ENCODE measurements at regions not wholly inside any gene's neighbourhood (a gene's known extent, or its start where the extent isn't known, plus 50 kb on each side); places are given as distances from the start of the nearest gene placed in this dataset.
"Not testable (repeated sequence)": the region's sequence is repeated elsewhere in the genome, so short reads cannot be mapped to it uniquely, and the experiment has no call there.

DNA sequence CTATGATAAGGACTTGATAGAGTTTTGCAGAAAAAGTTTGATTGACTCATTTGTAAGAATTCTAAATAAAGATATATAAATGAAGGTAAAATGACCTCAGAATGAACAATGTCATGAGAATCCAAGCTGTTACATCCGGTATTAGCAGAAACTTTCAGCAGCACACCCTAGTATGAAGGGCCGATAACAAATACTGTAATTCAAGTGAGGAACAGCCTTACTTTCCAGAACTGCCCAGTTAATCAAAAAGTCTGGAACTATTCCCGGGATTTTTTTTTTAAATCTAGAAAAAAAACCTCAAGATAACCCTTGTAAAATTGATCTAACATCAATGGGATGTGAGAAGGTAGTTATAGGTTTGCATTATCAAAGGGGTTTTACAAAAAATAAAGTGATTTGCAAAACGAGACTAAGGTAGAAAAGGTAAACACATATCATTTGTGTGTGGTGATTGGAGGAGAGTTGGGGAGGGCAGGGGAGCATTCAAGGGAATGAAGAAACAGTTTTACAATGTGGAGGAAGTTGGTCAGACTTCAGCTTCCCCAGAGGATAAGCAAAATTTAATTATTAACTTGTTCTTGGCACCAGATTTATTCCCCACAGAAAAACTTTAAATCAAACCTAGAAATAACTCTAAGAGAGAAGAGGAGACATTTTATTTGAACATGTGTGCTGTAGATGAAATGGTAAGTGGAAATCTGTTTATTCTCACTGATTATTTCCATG lies 75.9 kb upstream of the VCAM1 start:
- in situ Hi-C loops (cut with MboI; ENCODE audit: low pct_unique_long_range_greater_than_20kb, low sequenced_read_pairs, unreplicated experiment): no loop called here
- DNase-seq (ENCODE audit: low spot score): no peak
- TF ChIP-seq, protein P1, sequence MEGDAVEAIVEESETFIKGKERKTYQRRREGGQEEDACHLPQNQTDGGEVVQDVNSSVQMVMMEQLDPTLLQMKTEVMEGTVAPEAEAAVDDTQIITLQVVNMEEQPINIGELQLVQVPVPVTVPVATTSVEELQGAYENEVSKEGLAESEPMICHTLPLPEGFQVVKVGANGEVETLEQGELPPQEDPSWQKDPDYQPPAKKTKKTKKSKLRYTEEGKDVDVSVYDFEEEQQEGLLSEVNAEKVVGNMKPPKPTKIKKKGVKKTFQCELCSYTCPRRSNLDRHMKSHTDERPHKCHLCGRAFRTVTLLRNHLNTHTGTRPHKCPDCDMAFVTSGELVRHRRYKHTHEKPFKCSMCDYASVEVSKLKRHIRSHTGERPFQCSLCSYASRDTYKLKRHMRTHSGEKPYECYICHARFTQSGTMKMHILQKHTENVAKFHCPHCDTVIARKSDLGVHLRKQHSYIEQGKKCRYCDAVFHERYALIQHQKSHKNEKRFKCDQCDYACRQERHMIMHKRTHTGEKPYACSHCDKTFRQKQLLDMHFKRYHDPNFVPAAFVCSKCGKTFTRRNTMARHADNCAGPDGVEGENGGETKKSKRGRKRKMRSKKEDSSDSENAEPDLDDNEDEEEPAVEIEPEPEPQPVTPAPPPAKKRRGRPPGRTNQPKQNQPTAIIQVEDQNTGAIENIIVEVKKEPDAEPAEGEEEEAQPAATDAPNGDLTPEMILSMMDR (IDR thresholded peaks at IDR 0.05; ENCODE audit: extremely low read depth, insufficient read depth, missing control alignments): no peak

DNA sequence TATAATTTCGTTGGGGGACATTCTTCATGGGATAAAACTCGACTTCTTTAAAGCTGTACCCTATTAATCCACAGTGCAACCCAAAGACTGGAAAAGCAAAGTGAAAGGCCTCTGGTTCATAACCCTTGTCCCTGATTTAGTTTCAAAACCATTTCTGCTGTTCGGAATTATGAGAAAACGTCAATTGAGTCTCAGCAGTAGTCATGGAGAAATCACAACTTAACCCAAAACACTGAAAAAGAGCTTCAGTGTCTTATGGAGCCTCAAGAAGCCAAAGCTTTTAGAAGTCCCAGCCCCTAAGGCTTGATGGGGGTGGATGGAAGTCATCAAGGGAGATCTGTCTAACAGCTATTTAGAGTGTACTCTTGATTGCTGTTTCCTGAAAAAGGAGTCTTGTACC lies 73.5 kb upstream of the VCAM1 start:
- in situ Hi-C loops (cut with MboI; ENCODE audit: low pct_unique_long_range_greater_than_20kb, low sequenced_read_pairs, unreplicated experiment): no loop called here
- TF ChIP-seq, protein P1 (IDR thresholded peaks at IDR 0.05; ENCODE audit: extremely low read depth, insufficient read depth, missing control alignments): no peak

DNA sequence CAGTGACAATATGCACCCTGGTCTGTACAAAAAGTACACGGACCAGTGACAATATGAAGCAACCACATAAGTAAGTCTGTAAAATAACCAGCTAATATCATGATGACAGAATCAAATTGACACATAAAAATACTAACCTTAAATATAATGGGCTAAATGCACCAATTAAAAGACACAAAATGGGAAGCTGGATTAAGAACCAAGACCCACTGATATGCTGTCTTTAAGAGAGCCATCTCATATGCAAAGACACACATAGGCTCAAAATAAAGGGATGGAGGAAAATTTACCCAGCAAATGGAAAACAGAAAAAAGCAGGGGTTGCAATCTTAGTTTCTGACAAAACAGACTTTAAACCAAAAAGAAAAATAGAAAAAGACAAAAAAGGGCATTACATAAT lies 70.4 kb upstream of the VCAM1 start:
- in situ Hi-C loops (cut with MboI; ENCODE audit: low pct_unique_long_range_greater_than_20kb, low sequenced_read_pairs, unreplicated experiment): no loop called here
- no peak for DNase-seq (ENCODE audit: low spot score)
- TF ChIP-seq, protein P1 (IDR thresholded peaks at IDR 0.05; ENCODE audit: extremely low read depth, insufficient read depth, missing control alignments): no peak

More for the DNA sequence above, 73.5 kb upstream of the VCAM1 start:
- DNase-seq (ENCODE audit: low spot score): no peak

DNA sequence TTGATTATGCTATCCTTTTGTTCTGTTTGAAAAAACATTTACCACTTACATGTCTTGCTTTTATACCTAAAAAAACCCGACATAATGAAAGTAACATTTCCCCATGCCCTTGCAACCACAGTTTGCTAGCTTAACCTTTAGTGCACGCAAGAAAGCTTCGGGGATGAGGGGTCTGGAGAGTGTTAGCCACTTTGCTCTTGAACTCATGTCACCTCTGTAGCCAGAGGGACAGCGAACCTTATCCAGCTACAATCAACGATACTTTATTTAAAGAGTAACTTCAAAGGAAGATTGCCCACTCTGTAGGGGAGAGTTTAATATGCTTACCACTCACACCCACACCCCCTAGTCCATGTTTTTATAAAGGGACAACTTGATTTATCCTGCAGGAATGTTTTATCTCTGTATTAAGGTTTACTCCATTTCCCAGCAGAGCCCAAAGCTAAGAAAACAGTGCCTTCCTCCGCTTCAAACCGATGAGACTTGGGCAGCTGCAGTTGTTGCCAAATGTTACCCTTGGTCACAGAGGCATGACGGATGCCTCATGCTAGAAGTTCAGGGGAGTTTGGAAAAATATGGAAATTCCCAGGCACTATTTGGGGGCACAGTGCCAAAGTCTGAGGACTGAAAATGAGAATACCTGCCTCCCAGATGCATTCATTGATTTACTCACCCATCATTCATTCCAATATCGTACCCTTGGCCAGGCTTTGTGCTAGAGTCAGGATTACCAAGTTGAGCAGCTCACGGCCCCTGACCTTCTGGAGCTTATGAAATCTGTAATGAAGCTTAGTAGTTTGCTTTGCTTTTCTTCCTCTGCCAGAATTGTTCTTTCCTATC lies 61.4 kb upstream of the VCAM1 start:
- no peak for DNase-seq (ENCODE audit: low spot score)
- in situ Hi-C loops (cut with MboI; ENCODE audit: low pct_unique_long_range_greater_than_20kb, low sequenced_read_pairs, unreplicated experiment): no loop called here
- TF ChIP-seq, protein P1 (IDR thresholded peaks at IDR 0.05; ENCODE audit: extremely low read depth, insufficient read depth, missing control alignments): no peak

DNA sequence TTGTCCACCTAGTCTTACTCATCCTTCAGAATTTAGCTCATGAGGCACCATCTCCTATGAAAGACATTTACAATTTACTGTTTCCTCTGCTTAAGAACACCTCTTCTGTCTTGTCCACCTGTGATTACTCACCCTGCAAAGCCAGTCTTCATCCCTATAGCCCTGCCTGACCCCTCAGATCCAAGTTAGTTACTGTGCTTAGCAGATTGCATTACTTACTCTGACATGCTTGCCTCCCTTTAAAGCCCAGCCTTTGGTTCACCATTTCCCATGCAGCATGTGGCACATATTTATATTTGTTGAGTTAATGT lies 60.9 kb upstream of the VCAM1 start:
- in situ Hi-C loops (cut with MboI; ENCODE audit: low pct_unique_long_range_greater_than_20kb, low sequenced_read_pairs, unreplicated experiment): no loop called here
- TF ChIP-seq, protein P1 (IDR thresholded peaks at IDR 0.05; ENCODE audit: extremely low read depth, insufficient read depth, missing control alignments): no peak
- no peak for DNase-seq (ENCODE audit: low spot score)

DNA sequence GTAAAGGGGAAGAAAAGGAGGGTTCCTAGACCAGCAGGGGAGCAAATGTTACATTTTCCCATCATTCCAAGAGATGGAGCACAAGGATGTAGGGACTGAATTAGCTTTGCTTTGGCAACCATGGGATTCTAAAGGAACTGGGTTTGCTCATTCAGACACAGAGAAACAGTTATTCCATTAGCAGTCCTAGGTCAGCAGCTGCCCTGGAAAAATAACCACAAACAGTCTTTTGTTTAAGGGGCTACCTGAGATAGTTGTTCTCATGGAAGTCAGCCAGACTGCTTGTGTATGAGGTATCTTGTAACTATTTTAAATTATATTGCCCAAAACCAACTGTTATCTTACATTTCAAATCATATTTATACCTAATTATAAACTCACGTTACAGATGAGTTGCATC lies 58.4 kb upstream of the VCAM1 start:
- in situ Hi-C loops (cut with MboI; ENCODE audit: low pct_unique_long_range_greater_than_20kb, low sequenced_read_pairs, unreplicated experiment): no loop called here
- TF ChIP-seq, protein P1 (IDR thresholded peaks at IDR 0.05; ENCODE audit: extremely low read depth, insufficient read depth, missing control alignments): no peak

DNA sequence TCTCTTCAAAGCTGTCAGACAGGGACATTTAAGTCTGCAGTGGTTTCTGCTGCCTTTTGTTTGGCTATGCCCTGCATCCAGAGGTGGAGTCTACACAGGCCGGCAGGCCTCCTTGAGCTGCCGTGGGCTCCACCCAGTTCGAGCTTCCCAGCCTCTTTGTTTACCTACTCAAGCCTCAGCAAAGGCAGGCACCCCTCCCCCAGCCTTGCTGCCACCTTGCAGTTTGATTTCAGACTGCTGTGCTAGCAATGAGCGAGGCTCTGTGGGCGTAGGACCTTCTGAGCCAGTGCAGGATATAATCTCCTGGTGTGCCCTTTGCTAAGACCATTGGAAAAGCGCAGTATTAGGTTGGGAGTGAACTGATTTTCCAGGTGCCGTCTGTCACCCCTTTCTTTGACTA lies 51.0 kb upstream of the VCAM1 start:
- DNase-seq (ENCODE audit: low spot score); in situ Hi-C loops (cut with MboI; ENCODE audit: low pct_unique_long_range_greater_than_20kb, low sequenced_read_pairs, unreplicated experiment): not testable (repeated sequence)

More for the DNA sequence above, 58.4 kb upstream of the VCAM1 start:
- DNase-seq (ENCODE audit: low spot score): no peak
